Neutrophil (primary cell): ENCODE measurements at regions not wholly inside any gene's neighbourhood (a gene's known extent, or its start where the extent isn't known, plus 50 kb on each side); places are given as distances from the start of the nearest gene placed in this dataset.

ENCODE experiments used
- H3K27ac ChIP-seq: fragments of 200-600 bp; sonication (generic); 2 replicates; pipeline ENCODE4 v1.5.1; 2016; ENCODE audit warnings: mild to moderate bottlenecking, moderate library complexity
- H3K27me3 ChIP-seq: fragments of 200-600 bp; sonication (generic); 2 replicates; pipeline ENCODE4 v1.6.0; 2016; ENCODE audit warnings: mild to moderate bottlenecking
- H3K36me3 ChIP-seq: fragments of 200-600 bp; sonication (generic); 2 replicates; pipeline ENCODE4 v1.5.1; 2017
- H3K4me1 ChIP-seq, 2 experiments: fragments of 200-600 bp in 1 of 2; sonication (generic) in 1 of 2; 1 replicate in 1 of 2; 2 replicates in 1 of 2; pipeline versions ENCODE4 v1.5.1 to v1.6.1; 2013 to 2016; ENCODE audit warnings: low read depth in 1 of 2, low read length in 1 of 2, mild to moderate bottlenecking in 1 of 2, moderate library complexity in 1 of 2; ENCODE audit not compliant: control insufficient read depth in 1 of 2, insufficient read depth in 1 of 2
- H3K4me3 ChIP-seq, 2 experiments: fragments of 200-600 bp in 1 of 2; sonication (generic) in 1 of 2; 1 replicate in 1 of 2; 2 replicates in 1 of 2; pipeline ENCODE4 v1.5.1; 2013 to 2016; ENCODE audit warnings: low read depth in 1 of 2, low read length in 1 of 2, mild to moderate bottlenecking in 1 of 2, moderate library complexity in 1 of 2
- H3K9me3 ChIP-seq: fragments of 200-600 bp; sonication (generic); 2 replicates; pipeline ENCODE4 v1.5.1; 2016
- CTCF ChIP-seq: fragments of 200-600 bp; sonication (generic); IDR thresholded peaks from 2 replicates; pipeline ENCODE4 v1.5.1; 2016; ENCODE audit warnings: antibody characterized with exemption

GRCh38 chrX:39640866-39641265 is 456.9 kb downstream of the BCOR start:
- Histone ChIP-seq H3K27me3 (no peaks in the 10 kb centered on the region), H3K36me3 (no peaks in the 10 kb centered on the region), H3K4me1 (no peaks in the 10 kb centered on the region), H3K27ac (no peak overlapping the region), H3K9me3 (no peaks in the 10 kb centered on the region), H3K4me3 (no peak overlapping the region)
- TF ChIP-seq CTCF = no peak

- no peaks in the 10 kb centered on the region for H3K9me3 ChIP-seq
- H3K4me1 ChIP-seq = no peaks in the 10 kb centered on the region
- no peaks in the 10 kb centered on the region for H3K27me3 ChIP-seq
- no peak for TF ChIP-seq CTCF
- no peak overlapping the region for H3K27ac ChIP-seq
- H3K4me3 ChIP-seq = no peak overlapping the region
- H3K36me3 ChIP-seq = no peaks in the 10 kb centered on the region
These were observed 455.7 kb downstream of the BCOR start for GRCh38 chrX:39642071-39642470.

- Histone ChIP-seq H3K4me3 (no peak overlapping the region), H3K9me3 (no peaks in the 10 kb centered on the region), H3K4me1 (no peaks in the 10 kb centered on the region), H3K36me3 (no peaks in the 10 kb centered on the region), H3K27me3 (no peaks in the 10 kb centered on the region), H3K27ac (no peak overlapping the region)
- TF ChIP-seq CTCF = no peak
These were observed 454.2 kb downstream of the BCOR start for GRCh38 chrX:39643550-39643949.

GRCh38 chrX:39645178-39645895 is 452.4 kb downstream of the BCOR start:
- Histone ChIP-seq H3K9me3 (no peaks in the 10 kb centered on the region), H3K27ac (no peak overlapping the region), H3K36me3 (no peaks in the 10 kb centered on the region), H3K4me1 (no peaks in the 10 kb centered on the region), H3K4me3 (no peak overlapping the region), H3K27me3 (no peaks in the 10 kb centered on the region)
- TF ChIP-seq CTCF = no peak

- peaks cover 11% of the 10 kb centered on the region for H3K27me3 ChIP-seq
- no peak for TF ChIP-seq CTCF
- H3K9me3 ChIP-seq = no peaks in the 10 kb centered on the region
- no peaks in the 10 kb centered on the region for H3K4me1 ChIP-seq
- H3K36me3 ChIP-seq = no peaks in the 10 kb centered on the region
- H3K27ac ChIP-seq = no peak overlapping the region
- H3K4me3 ChIP-seq = no peak overlapping the region
These were observed 449.1 kb downstream of the BCOR start for GRCh38 chrX:39648548-39649254.
